ENCODE measurements at regions not wholly inside any gene's neighbourhood (a gene's known extent, or its start where the extent isn't known, plus 50 kb on each side); places are given as distances from the start of the nearest gene placed in this dataset.
A peak's percentile ranks its signal among the peaks of the same experiment; 100 is the strongest.

DNA sequence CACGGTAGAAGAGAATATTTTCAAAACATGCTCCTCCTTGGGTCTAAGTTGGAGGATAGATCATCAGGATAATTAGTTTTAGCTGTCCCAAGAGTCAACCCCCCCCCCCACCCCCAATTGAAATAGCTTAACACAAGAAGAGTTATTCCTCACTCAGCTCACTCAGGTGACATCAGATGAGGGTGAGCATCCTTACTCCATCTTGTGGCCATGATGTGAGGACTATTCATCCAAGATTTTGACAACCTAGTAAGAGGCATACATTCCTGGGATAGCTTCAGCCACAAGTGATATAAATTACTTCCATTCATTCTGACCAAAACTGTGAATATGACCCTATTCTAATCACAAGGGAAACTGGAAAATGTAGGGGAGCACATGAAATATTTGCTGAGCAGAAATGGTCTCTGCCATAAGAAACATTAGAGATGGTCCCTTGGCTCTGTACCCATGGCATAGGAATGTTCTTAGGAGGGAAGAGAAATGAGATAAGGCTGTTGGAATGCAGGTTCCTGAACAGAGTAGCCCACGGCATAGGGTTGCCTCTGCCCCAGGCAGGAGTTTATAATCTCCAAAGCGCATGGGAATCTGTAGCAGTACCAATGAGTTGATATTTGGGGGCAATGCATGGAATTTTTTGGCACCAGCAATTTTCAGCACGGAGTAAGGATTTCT, 257.2 kb downstream of the CYRIA start:
- DNase-seq: no peak

DNA sequence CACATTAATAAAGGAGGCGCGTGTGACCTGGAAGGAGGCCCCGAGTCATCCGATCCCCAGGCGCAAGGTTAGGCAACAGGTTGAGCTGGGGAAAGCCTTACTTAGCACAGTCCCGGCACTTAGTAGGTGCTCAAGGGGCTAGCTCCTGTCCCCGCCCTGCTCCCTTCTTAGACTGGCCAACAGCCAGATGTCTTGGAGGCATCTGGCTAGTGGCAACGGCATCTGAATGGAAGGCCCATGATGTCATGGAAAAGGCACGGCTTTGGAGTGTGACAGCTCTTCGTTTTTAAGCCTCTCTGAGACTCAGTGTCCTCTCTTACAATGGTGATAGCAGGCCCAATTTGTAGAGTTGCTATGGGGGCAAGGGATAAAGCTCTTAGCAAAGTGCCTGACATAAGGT, 258.3 kb downstream of the CYRIA start:
- DNase-seq: no peak

DNA sequence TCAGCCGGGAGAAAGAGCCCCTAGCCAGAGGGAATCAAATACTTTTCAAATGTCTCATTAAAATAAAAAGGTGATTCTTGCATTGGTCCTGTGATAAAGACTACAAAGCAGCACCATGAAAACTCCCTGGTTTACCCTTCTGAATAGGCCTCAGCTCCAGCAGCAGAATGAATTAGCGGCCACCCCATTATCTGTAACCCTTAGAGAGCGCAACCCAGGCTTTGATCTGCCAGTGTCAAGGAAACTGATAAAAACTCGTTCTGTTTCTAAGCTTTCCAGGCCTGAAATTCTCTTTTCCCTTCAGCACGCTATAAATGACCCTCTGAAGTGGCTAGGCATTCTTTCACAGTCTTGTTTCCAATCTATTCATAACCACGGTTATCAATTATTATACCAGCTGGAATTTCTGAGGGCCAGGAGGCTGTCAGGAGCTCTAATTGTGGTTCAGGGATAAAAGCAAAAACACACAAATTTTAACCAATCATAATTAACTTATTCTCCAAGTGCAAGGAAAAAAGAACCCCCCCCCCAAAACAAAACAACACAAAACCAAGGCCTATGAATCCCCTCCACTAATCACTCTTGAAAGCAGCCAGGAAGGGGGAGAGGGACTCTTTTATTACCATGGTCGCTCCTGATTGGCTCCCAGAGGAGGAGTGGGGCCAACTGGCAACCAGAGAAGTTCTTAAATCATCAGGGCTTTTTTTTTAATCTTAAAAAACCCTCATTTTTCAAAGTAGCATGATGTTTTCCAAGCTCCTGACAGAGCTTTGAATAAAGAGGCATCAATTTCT, 258.9 kb downstream of the CYRIA start:
- DNase-seq: no peak

DNA sequence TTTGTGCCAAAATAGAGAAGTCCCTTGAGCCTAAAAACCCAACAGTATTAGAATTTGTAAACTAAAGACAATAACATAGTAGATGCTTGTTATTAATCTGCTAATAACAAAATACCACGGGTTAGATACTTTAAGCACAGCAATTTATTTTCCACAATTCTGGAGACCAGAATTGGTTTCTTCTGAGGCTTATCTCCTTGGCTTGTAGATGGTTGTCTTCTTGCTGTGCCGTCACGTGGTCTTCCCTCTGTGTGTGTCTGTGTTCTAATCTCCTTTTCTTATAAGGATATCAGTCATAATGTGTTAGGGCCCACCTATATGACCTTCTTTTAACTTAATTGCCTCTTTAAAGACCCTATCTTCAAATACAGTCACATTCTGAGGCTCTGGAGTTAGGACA, 260.1 kb downstream of the CYRIA start:
- no peak for DNase-seq

DNA sequence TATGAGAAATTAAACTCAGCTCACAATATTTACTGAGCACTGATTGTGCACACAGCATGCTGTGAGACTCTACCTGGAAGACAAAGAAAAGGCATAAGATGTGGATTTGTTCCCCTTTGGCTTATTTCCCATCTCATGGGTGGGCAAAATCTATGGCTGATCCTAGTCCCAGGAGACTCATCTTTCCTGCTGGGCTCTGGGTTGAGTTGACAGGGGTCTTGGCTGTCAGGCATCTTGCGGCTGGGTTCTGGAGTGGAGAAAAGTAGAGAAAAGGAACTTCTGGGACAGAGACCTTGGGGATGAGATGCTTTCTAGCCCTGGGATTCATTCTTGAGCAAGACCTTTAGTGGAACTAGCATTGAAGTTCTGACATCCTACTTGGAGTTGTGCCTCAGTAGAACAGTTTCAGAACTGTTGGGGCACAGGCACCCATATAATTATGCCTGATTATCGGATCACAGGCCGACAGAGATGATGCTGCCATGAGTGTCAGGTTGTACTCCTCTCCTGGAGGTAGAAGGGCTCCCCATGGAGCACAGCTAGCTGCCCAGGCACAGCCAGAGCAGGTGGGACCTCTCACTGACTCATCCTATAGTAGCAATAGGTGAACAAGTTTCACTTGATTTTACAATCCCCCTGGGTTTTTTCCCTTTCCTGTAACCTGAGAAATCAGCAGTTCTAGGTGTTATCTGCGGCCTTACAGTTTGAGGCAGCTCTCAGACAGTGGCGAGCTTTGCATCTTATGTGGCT, 260.9 kb downstream of the CYRIA start:
- no peak for DNase-seq

DNA sequence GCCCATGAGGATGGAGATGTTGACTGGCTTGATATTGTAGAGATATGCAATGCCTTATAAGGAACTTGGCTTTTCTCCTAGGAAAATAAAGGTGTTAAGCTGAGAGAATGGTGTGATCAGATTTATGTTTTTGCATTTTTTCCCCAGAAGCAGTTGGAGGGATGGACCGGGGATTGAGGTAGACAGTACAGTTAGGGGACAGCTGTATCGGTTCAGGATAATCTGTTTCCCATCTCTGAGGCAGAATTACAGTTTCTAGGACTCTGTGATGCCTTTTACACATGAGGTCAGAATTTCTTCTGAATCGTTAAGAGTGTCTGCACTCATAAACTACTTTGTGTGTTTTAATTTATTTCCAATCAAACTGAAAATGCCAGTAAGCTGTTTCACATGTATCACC, 261.5 kb downstream of the CYRIA start:
- DNase-seq: no peak

DNA sequence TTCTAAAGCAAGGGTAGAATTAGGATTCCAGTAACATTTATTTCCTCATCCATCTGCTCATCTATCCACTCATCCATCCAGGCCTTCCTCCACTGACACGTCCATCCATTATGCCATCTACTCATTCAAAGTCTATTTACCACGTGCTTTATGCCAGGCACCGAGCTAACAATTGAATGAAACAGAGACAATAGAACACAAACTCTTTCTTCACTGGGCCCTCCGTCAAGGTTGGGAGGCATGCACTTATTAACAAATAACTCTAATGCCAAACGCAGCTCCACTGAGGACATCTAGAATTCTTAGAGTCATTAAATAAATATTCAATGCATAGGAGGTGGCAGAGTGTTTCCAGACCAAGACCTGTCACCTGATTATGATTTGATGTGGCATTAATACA, 262.7 kb downstream of the CYRIA start:
- DNase-seq: no peak

DNA sequence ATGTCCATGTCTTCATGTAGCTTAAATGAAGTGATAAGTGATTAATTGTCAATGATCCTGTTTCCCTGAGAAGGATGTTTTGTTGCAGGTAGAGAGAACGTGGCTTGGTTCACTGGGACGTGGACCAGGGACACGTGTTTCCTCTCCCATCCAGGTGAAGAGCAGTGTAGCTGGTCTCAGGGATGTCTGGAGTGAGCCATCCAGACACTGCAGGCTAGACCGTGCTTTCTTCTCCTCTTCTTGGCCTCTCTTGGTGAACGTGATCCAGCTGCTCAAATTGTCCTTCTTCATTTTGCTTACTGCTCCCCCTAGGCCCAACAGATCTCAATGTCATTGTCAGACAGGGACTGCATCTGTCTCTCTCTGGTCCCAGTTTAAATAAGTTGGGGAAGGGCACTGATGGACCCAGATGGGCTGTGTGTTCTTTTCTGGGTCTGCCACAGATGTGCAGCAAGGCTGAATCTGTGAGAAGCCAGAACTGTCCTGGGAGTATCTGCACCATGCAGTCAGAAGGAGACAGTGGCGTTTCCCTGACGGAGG, 263.8 kb downstream of the CYRIA start:
- no peak for DNase-seq

DNA sequence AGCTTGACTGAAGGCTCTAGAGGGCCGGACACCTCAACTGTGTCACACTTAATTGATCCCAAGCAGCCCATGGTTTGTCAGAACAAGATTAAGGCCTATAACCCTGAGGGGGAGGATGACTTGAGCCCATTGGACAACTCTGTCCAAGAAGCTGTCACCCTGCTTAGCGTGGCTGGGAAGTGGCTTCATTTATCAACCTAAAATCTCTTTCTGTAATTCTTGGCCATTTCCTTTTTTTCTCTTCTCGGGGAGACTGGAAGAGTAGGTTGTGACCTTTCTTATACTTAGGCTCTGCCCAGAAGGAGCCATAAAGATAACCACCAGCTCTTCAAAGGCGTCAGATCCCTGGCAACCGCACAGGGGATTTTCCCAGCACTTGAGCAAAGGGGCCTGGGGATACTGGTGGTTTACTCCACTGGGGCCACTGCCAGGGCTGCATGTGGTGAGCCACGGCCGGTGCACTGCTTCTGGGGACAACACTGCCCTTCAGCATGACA, 265.5 kb downstream of the CYRIA start:
- peak in 1 of 3 donors; percentile 4 for DNase-seq

DNA sequence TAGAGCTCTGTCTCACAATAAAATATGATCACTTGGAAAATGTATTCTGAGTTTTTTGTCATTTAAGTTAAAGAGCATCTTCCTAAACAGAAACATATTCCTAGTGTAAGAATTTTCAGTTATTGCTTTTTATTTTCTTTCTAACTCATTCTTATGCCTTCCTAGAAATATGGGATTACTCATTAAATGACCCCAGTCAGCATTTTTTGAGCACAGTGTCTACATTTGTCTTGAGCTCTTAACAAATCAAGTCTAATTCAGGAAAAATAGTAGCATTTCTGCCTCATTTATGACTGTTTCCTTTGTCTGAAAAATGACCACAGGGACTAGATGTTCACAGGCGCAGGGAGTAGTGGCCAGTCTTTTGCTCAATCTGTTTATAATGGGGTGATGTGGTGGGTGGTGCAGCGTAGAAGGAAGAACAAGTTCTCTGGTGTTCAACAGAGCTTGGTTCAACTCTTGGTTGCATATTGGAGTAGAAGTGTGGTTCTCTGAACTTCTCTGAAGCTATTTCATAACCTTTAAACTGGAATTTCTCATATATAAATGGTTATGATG, 267.1 kb downstream of the CYRIA start:
- no peak for DNase-seq

DNA sequence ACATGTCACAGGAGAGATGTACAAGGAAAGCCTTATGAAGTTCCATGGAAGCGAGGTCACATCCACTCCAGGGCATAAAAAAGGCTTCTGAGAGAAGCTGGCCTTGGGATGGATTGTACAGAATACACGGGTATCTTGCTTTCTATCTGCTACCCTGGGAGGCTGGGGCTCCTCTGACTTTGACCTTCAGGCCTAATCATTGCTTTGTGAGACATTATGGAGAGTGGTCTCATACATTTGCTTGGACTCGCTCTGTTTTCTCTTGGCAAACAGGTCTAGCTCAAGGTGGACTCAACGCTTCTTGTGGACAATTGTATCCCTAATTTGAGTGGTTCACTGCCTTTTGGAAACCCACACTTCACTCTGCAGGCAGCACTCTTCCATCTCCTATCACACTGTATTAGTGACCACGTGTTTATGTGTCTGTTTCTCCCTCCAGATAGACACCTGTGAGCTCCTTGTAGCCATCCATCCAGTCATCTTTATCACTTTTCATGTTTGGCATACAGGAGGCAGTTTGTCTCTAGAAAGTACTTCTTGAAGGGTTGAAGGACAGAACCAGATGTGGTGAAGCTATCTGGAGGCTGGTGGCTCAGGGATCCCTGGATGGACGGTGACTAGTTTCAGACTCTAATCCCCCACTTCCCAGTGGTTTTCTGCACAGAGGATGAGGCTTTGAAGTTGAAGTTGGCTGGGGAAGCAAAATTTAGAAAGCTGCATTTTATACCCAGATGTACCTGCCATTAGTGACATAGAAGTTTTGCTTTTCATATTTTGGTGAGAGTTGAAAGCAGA, 267.8 kb downstream of the CYRIA start:
- DNase-seq: no peak

DNA sequence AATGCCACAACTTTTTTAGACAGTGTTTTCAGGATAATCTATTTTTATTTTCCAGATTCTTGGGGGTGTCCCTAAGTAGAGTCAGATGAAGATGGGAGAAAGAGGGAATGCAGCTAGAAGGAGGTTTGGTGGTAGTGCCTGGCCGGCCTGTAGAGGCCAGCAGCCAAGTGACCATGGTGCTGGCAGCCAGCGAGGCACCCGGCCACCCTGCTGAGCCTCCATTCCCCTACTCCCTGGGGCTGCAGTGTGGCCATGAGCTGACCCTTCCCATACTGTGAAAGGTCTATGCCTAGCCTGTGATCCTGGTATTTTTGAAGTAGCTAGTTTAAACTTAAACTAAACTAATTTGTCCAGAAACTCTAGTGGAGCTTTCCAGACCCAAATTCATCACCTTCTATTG, 268.6 kb downstream of the CYRIA start:
- no peak for DNase-seq

DNA sequence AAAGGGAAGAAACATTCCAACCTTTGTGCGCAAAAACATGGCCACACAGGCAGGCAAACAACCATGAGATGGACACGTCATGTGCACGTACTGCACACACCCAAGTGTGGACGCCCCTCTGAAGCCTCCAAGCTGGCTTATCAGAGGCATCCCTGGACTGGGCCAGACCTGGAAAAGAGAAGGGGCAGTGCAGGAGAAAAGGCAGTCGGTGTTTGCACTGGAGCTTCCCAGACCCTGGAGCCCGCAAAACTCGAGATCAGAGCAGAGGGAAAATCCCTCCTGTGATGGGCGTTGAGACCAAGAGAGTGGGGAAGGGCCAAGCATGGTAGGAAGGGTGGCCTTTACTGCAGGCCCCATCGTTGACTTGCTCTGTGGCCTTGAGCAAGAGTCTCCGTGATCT, 269.5 kb downstream of the CYRIA start:
- no peak for DNase-seq

DNA sequence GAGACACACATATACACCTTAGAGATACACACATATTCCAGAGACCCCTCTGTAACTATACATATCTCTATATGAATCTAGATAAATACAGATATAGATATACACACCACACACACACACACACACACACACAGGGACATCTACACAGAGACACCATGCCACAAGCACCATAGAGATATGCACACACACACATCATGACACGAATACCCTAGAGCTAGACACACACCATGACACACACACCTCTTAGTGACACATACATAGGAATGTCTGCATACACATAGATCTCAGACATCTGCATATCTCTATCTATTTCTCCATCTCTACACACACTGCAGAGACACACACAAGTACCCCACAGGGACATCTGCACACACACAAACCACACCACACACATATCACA, 270.0 kb downstream of the CYRIA start:
- DNase-seq: no peak

DNA sequence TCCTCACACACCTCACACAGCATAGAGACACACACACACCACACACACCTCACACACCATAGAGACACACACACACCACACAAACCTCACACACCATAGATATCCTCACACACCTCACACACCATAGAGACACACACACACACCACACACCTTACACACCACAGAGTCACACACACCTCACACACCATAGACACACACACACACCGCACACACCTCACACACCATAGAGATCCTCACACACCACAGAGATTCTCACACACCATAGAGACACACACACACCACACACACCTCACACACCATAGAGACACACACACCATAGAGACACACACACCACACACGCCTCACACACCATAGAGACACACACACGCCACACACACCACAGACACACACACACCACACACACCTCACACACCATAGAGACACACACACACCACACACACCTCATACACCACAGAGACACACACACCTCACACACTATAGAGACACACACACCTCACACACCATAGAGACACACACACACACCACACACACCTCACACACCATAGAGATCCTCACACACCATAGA, 270.6 kb downstream of the CYRIA start:
- DNase-seq: no peak

DNA sequence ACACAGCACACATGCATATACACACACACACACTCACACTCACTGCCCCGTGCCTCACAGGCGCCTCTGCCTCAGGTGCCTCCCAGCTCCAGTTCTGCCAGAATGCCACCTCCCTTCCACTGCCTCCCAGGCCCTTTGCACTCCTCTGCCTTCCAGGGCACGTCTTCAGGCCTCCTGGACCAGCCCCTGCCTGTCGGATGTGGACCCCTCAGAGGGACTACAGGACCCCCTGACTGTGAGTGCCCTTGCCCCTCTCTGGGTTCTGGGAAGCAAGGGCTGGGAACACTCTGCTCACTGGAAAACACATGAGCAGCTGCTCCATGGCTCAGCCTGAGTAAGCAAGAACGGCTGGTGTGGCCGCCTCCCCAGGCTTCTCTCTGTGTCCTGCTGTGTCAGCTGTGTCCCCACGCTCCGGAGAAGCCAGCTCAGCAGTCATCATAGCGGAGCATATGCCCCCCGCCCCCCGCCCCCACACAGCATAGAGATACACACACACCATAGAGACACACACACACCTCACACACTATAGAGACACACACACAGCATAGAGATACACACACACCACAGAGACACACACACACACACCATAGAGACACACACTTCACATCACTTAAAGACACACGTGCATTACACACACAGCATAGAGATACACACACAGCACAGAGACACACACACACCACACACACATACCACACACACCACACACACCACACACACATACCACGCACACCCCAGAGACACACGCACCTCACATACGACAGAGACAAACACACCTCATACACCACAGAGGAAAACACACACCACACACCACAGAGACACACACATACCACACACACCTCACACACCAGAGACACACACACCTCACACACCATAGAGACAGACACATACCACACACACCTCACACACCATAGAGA, 271.3 kb downstream of the CYRIA start:
- DNase-seq: peak in 2 of 3 donors; percentile 1 to 3

DNA sequence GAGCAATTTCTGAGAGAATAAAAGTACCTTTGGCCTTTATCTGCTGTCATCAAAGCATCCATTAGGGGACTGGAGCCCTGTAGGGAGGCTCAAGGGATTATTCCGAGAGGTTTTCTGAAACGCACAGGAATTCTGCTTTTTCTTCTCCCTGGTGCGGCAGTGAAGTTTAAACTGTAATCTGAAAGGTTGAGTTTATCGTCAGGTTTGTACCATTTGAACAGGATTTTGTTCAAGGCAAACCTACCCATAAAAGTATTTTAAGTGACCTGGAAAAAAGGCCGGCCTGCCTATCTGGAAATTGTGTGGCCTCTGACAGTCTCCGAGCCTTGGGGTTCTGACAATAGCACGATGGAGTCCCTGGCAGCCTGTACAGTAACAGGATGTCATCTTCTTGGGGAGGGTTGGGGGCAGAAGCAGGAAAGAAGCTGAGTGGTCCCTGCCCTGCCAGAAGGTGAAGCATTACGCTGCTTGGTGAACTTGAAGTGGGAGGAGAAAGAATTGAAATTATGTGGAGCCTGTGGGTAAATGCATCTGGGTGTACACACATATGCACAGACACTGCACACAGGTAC, 272.0 kb downstream of the CYRIA start:
- DNase-seq: no peak

DNA sequence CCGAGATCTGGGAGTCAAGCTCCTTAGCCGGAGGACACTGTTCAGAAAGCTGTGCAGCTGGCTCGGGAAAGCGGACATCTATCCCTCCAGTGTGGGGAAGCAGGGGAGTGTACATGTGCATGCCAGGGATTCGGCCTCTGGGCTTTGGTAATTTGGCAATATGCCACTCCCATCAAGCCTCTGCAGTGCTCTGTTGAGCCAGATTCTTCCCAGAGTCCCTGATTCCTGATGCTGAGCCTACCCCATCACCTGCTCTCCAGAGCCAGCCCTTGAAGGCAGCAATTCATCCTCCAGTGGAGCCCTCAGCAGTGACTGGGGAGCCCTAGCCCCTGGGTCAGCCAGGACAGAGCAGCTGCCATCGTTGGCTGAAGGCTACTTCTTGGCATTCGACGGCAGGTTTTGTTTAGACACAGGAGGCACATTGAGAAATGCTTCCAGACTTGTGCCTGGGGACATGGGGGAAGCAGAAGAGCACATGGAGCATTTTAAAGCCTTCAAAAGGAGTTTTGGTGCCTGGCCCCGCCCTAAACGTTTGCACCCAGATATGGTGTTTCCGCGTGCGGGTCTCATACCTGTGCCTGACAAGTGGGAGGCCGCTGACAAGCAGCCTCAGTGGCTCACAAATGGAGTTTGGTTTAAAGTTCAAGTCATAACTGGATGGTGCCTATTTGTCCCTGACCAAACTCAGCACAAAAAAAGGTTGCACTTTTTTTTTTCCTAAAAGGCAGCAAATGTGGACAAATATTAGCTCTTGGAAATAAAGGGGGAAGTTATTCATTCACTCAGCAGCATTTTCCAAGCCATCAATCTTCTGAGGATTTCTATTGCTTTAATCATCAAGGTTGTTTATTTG, 272.8 kb downstream of the CYRIA start:
- no peak for DNase-seq

DNA sequence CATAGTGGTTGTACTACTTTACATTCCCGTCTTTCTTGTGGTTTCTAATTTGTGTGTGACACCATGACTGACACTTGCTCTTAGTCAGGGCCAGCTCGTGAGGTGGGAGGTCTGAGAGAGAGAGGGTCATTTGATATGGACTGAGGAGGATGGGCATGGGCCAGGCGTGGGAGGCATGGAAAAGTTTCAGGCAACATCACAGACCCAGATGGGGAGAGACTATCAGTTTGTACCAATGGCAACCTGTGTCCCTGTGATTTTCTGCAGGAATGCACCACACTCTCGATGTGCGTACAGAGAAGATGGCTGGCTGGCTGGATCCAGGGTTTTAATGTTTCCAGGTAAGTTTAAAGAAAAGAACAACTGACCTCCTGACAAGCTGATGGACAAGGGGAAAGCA, 273.6 kb downstream of the CYRIA start:
- no peak for DNase-seq
